ENCODE measurements at regions not wholly inside any gene's neighbourhood (a gene's known extent, or its start where the extent isn't known, plus 50 kb on each side); places are given as distances from the start of the nearest gene placed in this dataset.

DNA sequence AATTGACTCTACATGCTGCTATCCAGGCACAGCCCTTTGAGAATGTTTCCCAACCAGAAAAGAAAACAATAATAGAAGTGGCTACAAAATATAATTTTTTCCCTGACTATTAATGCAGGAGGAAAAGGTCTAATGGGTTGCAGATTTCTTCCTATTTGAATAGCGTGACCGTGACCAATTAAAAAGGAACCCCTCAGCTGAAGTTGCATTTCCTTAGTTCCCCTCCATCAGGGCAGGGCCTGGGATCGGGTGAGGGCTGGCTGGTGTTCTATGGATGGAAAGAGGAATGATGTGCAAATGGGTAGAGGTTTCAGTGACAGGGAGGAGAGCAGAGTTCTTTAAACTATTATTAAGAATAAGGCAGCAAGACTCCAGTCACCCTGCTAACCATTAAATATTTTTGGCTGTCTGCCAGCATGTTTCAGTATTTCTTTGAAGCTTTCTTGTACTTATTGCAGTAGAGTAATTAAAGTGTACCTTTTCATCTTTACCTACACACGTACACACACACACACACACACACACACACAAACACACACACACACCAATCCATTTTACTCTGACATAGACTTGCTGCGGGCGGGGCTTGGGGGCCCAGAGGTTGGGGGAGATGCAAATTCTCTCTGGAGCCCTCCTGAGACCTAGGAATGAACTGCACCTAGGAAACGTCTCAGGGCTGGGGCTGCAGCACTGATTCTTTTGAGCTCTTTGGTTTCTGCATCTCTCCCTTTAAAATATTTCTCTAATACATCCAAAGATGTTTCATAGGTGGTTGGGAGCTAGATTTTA, 154.8 kb upstream of the SLC35B3 start:
- TF ChIP-seq GATA2 (IDR thresholded peaks at IDR 0.05; ENCODE audit: low read depth, low read length): no peak
- TF ChIP-seq GATA3 (IDR thresholded peaks at IDR 0.05; ENCODE audit: low read depth, low read length): no peak

Measured in SH-SY5Y (cell line).